ENCODE measurements at regions not wholly inside any gene's neighbourhood (a gene's known extent, or its start where the extent isn't known, plus 50 kb on each side); places are given as distances from the start of the nearest gene placed in this dataset.

GRCh38 chr6:108734271-108734922, 113.8 kb upstream of the ARMC2 start:
- DNase-seq (ENCODE audit: low read depth in 2 of 2): no peak

- DNase-seq (ENCODE audit: low read depth in 2 of 2): no peak
Observed at GRCh38 chr6:108735310-108736001, 112.8 kb upstream of the ARMC2 start.

GRCh38 chr6:108736002-108736361, 112.2 kb upstream of the ARMC2 start:
- no peak for DNase-seq (ENCODE audit: low read depth in 2 of 2)

- no peak for DNase-seq (ENCODE audit: low read depth in 2 of 2)
Observed at GRCh38 chr6:108736832-108737231, 111.4 kb upstream of the ARMC2 start.

- peak in 1 of 2 donors; percentile 46 for DNase-seq (ENCODE audit: low read depth in 2 of 2)
Observed at GRCh38 chr6:108737594-108738546, 110.4 kb upstream of the ARMC2 start.

GRCh38 chr6:108738684-108739416, 109.4 kb upstream of the ARMC2 start:
- no peak for DNase-seq (ENCODE audit: low read depth in 2 of 2)

GRCh38 chr6:108739496-108740330, 108.5 kb upstream of the ARMC2 start:
- no peak for DNase-seq (ENCODE audit: low read depth in 2 of 2)

- DNase-seq (ENCODE audit: low read depth in 2 of 2): no peak
Observed at GRCh38 chr6:108741331-108741989, 106.8 kb upstream of the ARMC2 start.

GRCh38 chr6:108742041-108742440, 106.2 kb upstream of the ARMC2 start:
- DNase-seq (ENCODE audit: low read depth in 2 of 2): no peak

- no peak for DNase-seq (ENCODE audit: low read depth in 2 of 2)
Observed at GRCh38 chr6:108744244-108744972, 103.8 kb upstream of the ARMC2 start.

- no peak for DNase-seq (ENCODE audit: low read depth in 2 of 2)
Observed at GRCh38 chr6:108744996-108745395, 103.2 kb upstream of the ARMC2 start.

GRCh38 chr6:108745664-108746336, 102.4 kb upstream of the ARMC2 start:
- DNase-seq (ENCODE audit: low read depth in 2 of 2): no peak

- DNase-seq (ENCODE audit: low read depth in 2 of 2): no peak
Observed at GRCh38 chr6:108746366-108746765, 101.9 kb upstream of the ARMC2 start.

GRCh38 chr6:108746836-108747575, 101.2 kb upstream of the ARMC2 start:
- DNase-seq (ENCODE audit: low read depth in 2 of 2): no peak

- DNase-seq (ENCODE audit: low read depth in 2 of 2): no peak
Observed at GRCh38 chr6:108748055-108748454, 100.2 kb upstream of the ARMC2 start.

GRCh38 chr6:108748959-108749358, 99.3 kb upstream of the ARMC2 start:
- no peak for DNase-seq (ENCODE audit: low read depth in 2 of 2)

- no peak for DNase-seq (ENCODE audit: low read depth in 2 of 2)
Observed at GRCh38 chr6:108750801-108751200, 97.4 kb upstream of the ARMC2 start.

- no peak for DNase-seq (ENCODE audit: low read depth in 2 of 2)
Observed at GRCh38 chr6:108751282-108751681, 96.9 kb upstream of the ARMC2 start.

Measured in stimulated activated CD8-positive, alpha-beta memory T cell treated with anti-CD3 and anti-CD28 coated beads, Interleukin-2, amount 100 ng/mL, for 48 hours (primary cell).